ENCODE measurements at regions not wholly inside any gene's neighbourhood (a gene's known extent, or its start where the extent isn't known, plus 50 kb on each side); places are given as distances from the start of the nearest gene placed in this dataset.

GRCh38 chr3:18786650-18787323, 361.5 kb upstream of the KCNH8 start:
- peaks cover 4% of the 10 kb centered on the region for H3K4me1 Mint-ChIP-seq
- H3K27me3 Mint-ChIP-seq = no peaks in the 10 kb centered on the region
- no peak for DNase-seq
- no peak overlapping the region for H3K4me3 Mint-ChIP-seq
- ATAC-seq = peak; percentile 28
- H3K36me3 Mint-ChIP-seq = no peaks in the 10 kb centered on the region
- CTCF ChIA-PET = no interaction called here
- H3K9me3 Mint-ChIP-seq (ENCODE audit: low read depth) = no peaks in the 10 kb centered on the region
- H3K27ac Mint-ChIP-seq = peak overlapping the region; percentile 18

- peaks cover 7% of the 10 kb centered on the region for H3K36me3 Mint-ChIP-seq
- ATAC-seq (no peak), DNase-seq (no peak)
- H3K4me3 Mint-ChIP-seq = no peak overlapping the region
- no peaks in the 10 kb centered on the region for H3K9me3 Mint-ChIP-seq (ENCODE audit: low read depth)
- no peaks in the 10 kb centered on the region for H3K27me3 Mint-ChIP-seq
- H3K27ac Mint-ChIP-seq = no peak overlapping the region
- CTCF ChIA-PET = interaction anchor here (1.5 kb wide), 1 partner anchor 222 kb away, joined by 3 read pairs; no protein-coding TSS in a partner anchor
- H3K4me1 Mint-ChIP-seq = peaks cover 23% of the 10 kb centered on the region
Measured at GRCh38 chr3:18782191-18782590, 357.1 kb upstream of the SATB1 start.

- no peak for ATAC-seq
- peak overlapping the region; percentile 56 for H3K27ac Mint-ChIP-seq
- CTCF ChIA-PET = no interaction called here
Measured at GRCh38 chr3:18780959-18781358, 355.8 kb upstream of the SATB1 start.

GRCh38 chr3:18779704-18780103, 354.6 kb upstream of the SATB1 start:
- no peaks in the 10 kb centered on the region for H3K27me3 Mint-ChIP-seq
- peaks cover 7% of the 10 kb centered on the region for H3K36me3 Mint-ChIP-seq
- ATAC-seq (no peak), DNase-seq (no peak)
- no peaks in the 10 kb centered on the region for H3K9me3 Mint-ChIP-seq (ENCODE audit: low read depth)
- no peak overlapping the region for H3K27ac Mint-ChIP-seq
- CTCF ChIA-PET = no interaction called here
- no peak overlapping the region for H3K4me3 Mint-ChIP-seq
- peaks cover 24% of the 10 kb centered on the region for H3K4me1 Mint-ChIP-seq

More at GRCh38 chr3:18780959-18781358, 355.8 kb upstream of the SATB1 start:
- Mint-ChIP-seq H3K4me3 (no peak overlapping the region), H3K27me3 (no peaks in the 10 kb centered on the region), H3K9me3 (ENCODE audit: low read depth) (no peaks in the 10 kb centered on the region), H3K4me1 (peaks cover 22% of the 10 kb centered on the region), H3K36me3 (peaks cover 7% of the 10 kb centered on the region)
- no peak for DNase-seq

GRCh38 chr3:18778598-18778997, 353.5 kb upstream of the SATB1 start:
- Mint-ChIP-seq H3K4me1 (peaks cover 26% of the 10 kb centered on the region), H3K36me3 (peaks cover 7% of the 10 kb centered on the region), H3K9me3 (ENCODE audit: low read depth) (no peaks in the 10 kb centered on the region), H3K27me3 (no peaks in the 10 kb centered on the region), H3K27ac (peak overlapping the region; percentile 78), H3K4me3 (peak overlapping the region; percentile 39)
- DNase-seq = no peak
- ATAC-seq = peak; percentile 63
- CTCF ChIA-PET = no interaction called here

GRCh38 chr3:18778094-18778493, 353.0 kb upstream of the SATB1 start:
- no peak for ATAC-seq
- Mint-ChIP-seq H3K36me3 (peaks cover 7% of the 10 kb centered on the region), H3K4me3 (peak overlapping the region; percentile 39), H3K4me1 (peaks cover 30% of the 10 kb centered on the region), H3K9me3 (ENCODE audit: low read depth) (no peaks in the 10 kb centered on the region), H3K27ac (no peak overlapping the region), H3K27me3 (no peaks in the 10 kb centered on the region)
- CTCF ChIA-PET = no interaction called here
- no peak for DNase-seq

- Mint-ChIP-seq H3K4me3 (no peak overlapping the region), H3K27me3 (no peaks in the 10 kb centered on the region), H3K36me3 (peaks cover 9% of the 10 kb centered on the region), H3K9me3 (ENCODE audit: low read depth) (peaks cover 3% of the 10 kb centered on the region), H3K4me1 (peaks cover 41% of the 10 kb centered on the region), H3K27ac (no peak overlapping the region)
- CTCF ChIA-PET = interaction anchor here (0.8 kb wide), 1 partner anchor 9 kb away, joined by 3 read pairs; no protein-coding TSS in a partner anchor
- DNase-seq (no peak), ATAC-seq (no peak)
Measured at GRCh38 chr3:18775501-18775900, 350.4 kb upstream of the SATB1 start.

GRCh38 chr3:18774319-18775088, 349.4 kb upstream of the SATB1 start:
- DNase-seq (no peak), ATAC-seq (no peak)
- H3K9me3 Mint-ChIP-seq (ENCODE audit: low read depth) = peaks cover 3% of the 10 kb centered on the region
- peaks cover 9% of the 10 kb centered on the region for H3K36me3 Mint-ChIP-seq
- H3K27ac Mint-ChIP-seq = no peak overlapping the region
- H3K4me1 Mint-ChIP-seq = peaks cover 42% of the 10 kb centered on the region
- CTCF ChIA-PET = interaction anchor here (0.8 to 1.2 kb wide), 2 partner anchors 8 to 17 kb away, joined by 3 read pairs; no protein-coding TSS in a partner anchor
- H3K27me3 Mint-ChIP-seq = no peaks in the 10 kb centered on the region
- no peak overlapping the region for H3K4me3 Mint-ChIP-seq

- H3K4me3 Mint-ChIP-seq = no peak overlapping the region
- CTCF ChIA-PET = no interaction called here
- H3K36me3 Mint-ChIP-seq = peaks cover 9% of the 10 kb centered on the region
- ATAC-seq (no peak), DNase-seq (no peak)
- no peak overlapping the region for H3K27ac Mint-ChIP-seq
- H3K9me3 Mint-ChIP-seq (ENCODE audit: low read depth) = peaks cover 3% of the 10 kb centered on the region
- H3K4me1 Mint-ChIP-seq = peaks cover 27% of the 10 kb centered on the region
- H3K27me3 Mint-ChIP-seq = no peaks in the 10 kb centered on the region
Measured at GRCh38 chr3:18772699-18773305, 347.7 kb upstream of the SATB1 start.

- no peak for ATAC-seq
- no peak overlapping the region for H3K27ac Mint-ChIP-seq
- peaks cover 28% of the 10 kb centered on the region for H3K4me1 Mint-ChIP-seq
- peaks cover 3% of the 10 kb centered on the region for H3K9me3 Mint-ChIP-seq (ENCODE audit: low read depth)
- CTCF ChIA-PET = no interaction called here
- H3K4me3 Mint-ChIP-seq = no peak overlapping the region
- peaks cover 10% of the 10 kb centered on the region for H3K36me3 Mint-ChIP-seq
- DNase-seq = no peak
- H3K27me3 Mint-ChIP-seq = no peaks in the 10 kb centered on the region
Measured at GRCh38 chr3:18771931-18772330, 346.8 kb upstream of the SATB1 start.

GRCh38 chr3:18770800-18771199, 345.7 kb upstream of the SATB1 start:
- DNase-seq (no peak), ATAC-seq (no peak)
- H3K27me3 Mint-ChIP-seq = no peaks in the 10 kb centered on the region
- H3K4me1 Mint-ChIP-seq = peaks cover 29% of the 10 kb centered on the region
- no peak overlapping the region for H3K4me3 Mint-ChIP-seq
- peaks cover 12% of the 10 kb centered on the region for H3K36me3 Mint-ChIP-seq
- H3K27ac Mint-ChIP-seq = no peak overlapping the region
- peaks cover 3% of the 10 kb centered on the region for H3K9me3 Mint-ChIP-seq (ENCODE audit: low read depth)
- CTCF ChIA-PET = no interaction called here

- peaks cover 21% of the 10 kb centered on the region for H3K4me1 Mint-ChIP-seq
- H3K36me3 Mint-ChIP-seq = peaks cover 12% of the 10 kb centered on the region
- H3K27me3 Mint-ChIP-seq = no peaks in the 10 kb centered on the region
- DNase-seq (no peak), ATAC-seq (no peak)
- H3K4me3 Mint-ChIP-seq = no peak overlapping the region
- CTCF ChIA-PET = interaction anchor here (1.1 to 1.9 kb wide), 3 partner anchors 9 to 24 kb away, joined by 3 to 5 read pairs (median 4); no protein-coding TSS in a partner anchor
- peaks cover 3% of the 10 kb centered on the region for H3K9me3 Mint-ChIP-seq (ENCODE audit: low read depth)
- H3K27ac Mint-ChIP-seq = no peak overlapping the region
Measured at GRCh38 chr3:18767756-18768303, 342.7 kb upstream of the SATB1 start.

GRCh38 chr3:18766974-18767373, 341.8 kb upstream of the SATB1 start:
- CTCF ChIA-PET = interaction anchor here (1.1 to 1.9 kb wide), 2 partner anchors 9 to 23 kb away, joined by 3 to 5 read pairs; no protein-coding TSS in a partner anchor
- Mint-ChIP-seq H3K9me3 (ENCODE audit: low read depth) (peaks cover 3% of the 10 kb centered on the region), H3K27ac (no peak overlapping the region), H3K36me3 (peaks cover 11% of the 10 kb centered on the region), H3K27me3 (no peaks in the 10 kb centered on the region), H3K4me1 (peaks cover 16% of the 10 kb centered on the region), H3K4me3 (no peak overlapping the region)
- DNase-seq (no peak), ATAC-seq (no peak)
